Keratinocyte (primary cell): ENCODE measurements at regions not wholly inside any gene's neighbourhood (a gene's known extent, or its start where the extent isn't known, plus 50 kb on each side); places are given as distances from the start of the nearest gene placed in this dataset.
"Not testable (repeated sequence)": the region's sequence is repeated elsewhere in the genome, so short reads cannot be mapped to it uniquely, and the experiment has no call there.

ENCODE experiments used
- DNase-seq: peaks from one replicate; pipeline ENCODE4 v3.0.0-alpha.2; 2011; ENCODE audit warnings: low read depth, missing footprints, low spot score
- FAIRE-seq: peaks from 2 replicates; lab custom pipeline; 2011; peaks lifted over from hg19 to GRCh38; lab: Jason Lieb, UNC
- H2AFZ ChIP-seq: 2 replicates; pipeline ENCODE4 v1.6.0; 2012; ENCODE audit warnings: low read length, control low read depth, inconsistent platforms; ENCODE audit not compliant: control insufficient read depth
- H3K27ac ChIP-seq: 2 replicates; pipeline ENCODE4 v1.5.1; 2011; ENCODE audit warnings: low read length; ENCODE audit not compliant: control insufficient read depth, insufficient read depth
- H3K27me3 ChIP-seq: 3 replicates; pipeline ENCODE4 v1.6.0; 2011; ENCODE audit warnings: low read length; ENCODE audit not compliant: control insufficient read depth, insufficient read depth; ENCODE audit errors: extremely low read depth
- H3K36me3 ChIP-seq, 2 experiments: 2 replicates in 1 of 2; 3 replicates in 1 of 2; pipeline ENCODE4 v1.5.1; 2011; ENCODE audit warnings: low read length in 2 of 2, mild to moderate bottlenecking in 1 of 2; ENCODE audit not compliant: control insufficient read depth in 2 of 2, insufficient read depth in 2 of 2; ENCODE audit errors: extremely low read depth in 1 of 2
- H3K4me1 ChIP-seq: 3 replicates; pipeline ENCODE4 v1.5.1; 2011; ENCODE audit warnings: low read length; ENCODE audit not compliant: control insufficient read depth, insufficient read depth; ENCODE audit errors: extremely low read depth
- H3K4me2 ChIP-seq: 3 replicates; pipeline ENCODE4 v1.6.0; 2011; ENCODE audit warnings: low read depth, low read length; ENCODE audit not compliant: control insufficient read depth, insufficient read depth; ENCODE audit errors: extremely low read depth
- H3K4me3 ChIP-seq, 3 experiments: fragments of 200-600 bp in 1 of 3; sonication (generic) in 1 of 3; 2 replicates in 2 of 3; 3 replicates in 1 of 3; pipeline ENCODE4 v1.5.1; 2011 to 2016; ENCODE audit warnings: low read length in 3 of 3, mild to moderate bottlenecking in 3 of 3, control low read depth in 2 of 3, inconsistent platforms in 1 of 3, low read depth in 1 of 3, mixed read lengths in 1 of 3, mixed run types in 1 of 3, moderate library complexity in 1 of 3; ENCODE audit not compliant: control insufficient read depth in 2 of 3, insufficient read depth in 2 of 3; ENCODE audit errors: extremely low read depth in 1 of 3
- H3K79me2 ChIP-seq: 2 replicates; pipeline ENCODE4 v1.6.0; 2012; ENCODE audit warnings: low read length; ENCODE audit not compliant: control insufficient read depth, insufficient read depth
- H3K9ac ChIP-seq: 3 replicates; pipeline ENCODE4 v1.6.0; 2011; ENCODE audit warnings: low read length; ENCODE audit not compliant: control insufficient read depth, insufficient read depth; ENCODE audit errors: extremely low read depth
- H3K9me1 ChIP-seq: 3 replicates; pipeline ENCODE4 v1.6.0; 2011; ENCODE audit warnings: low read length; ENCODE audit not compliant: control insufficient read depth, insufficient read depth; ENCODE audit errors: extremely low read depth
- H3K9me3 ChIP-seq: 2 replicates; pipeline ENCODE4 v1.5.1; 2012; ENCODE audit warnings: low read depth, low read length; ENCODE audit not compliant: control insufficient read depth
- H4K20me1 ChIP-seq: 3 replicates; pipeline ENCODE4 v1.6.0; 2011; ENCODE audit warnings: low read length; ENCODE audit not compliant: control insufficient read depth, insufficient read depth; ENCODE audit errors: extremely low read depth
- CTCF ChIP-seq, 3 experiments: IDR thresholded peaks in 1 of 3; conservative IDR thresholded peaks in 1 of 3; optimal IDR thresholded peaks in 1 of 3; 2 replicates in 2 of 3; 3 replicates in 1 of 3; pipeline versions ENCODE3 to v1.5.1; 2011; ENCODE audit warnings: low read length in 3 of 3, mild to moderate bottlenecking in 3 of 3, moderate library complexity in 2 of 3, control low read depth in 1 of 3, inconsistent platforms in 1 of 3; ENCODE audit not compliant: insufficient read depth in 2 of 3; ENCODE audit errors: extremely low read depth in 1 of 3
- EZH2 ChIP-seq: IDR thresholded peaks from one replicate; pipeline ENCODE4 v1.6.1; 2012; ENCODE audit warnings: inconsistent platforms, mild to moderate bottlenecking, low read length, moderate library complexity
- dilution Hi-C: fragments of 300-500 bp; cut with MboI; formaldehyde crosslinking; loops from one replicate; pipeline ENCODE4 v1.7.0; 2020; ENCODE audit warnings: low sequenced_read_pairs; ENCODE audit not compliant: extremely low pct_ligation_motif_present

- no peak for TF ChIP-seq EZH2
- no peak for TF ChIP-seq CTCF (optimal IDR thresholded peaks at IDR 0.05 in 1 of 3, IDR thresholded peaks at IDR 0.05 in 1 of 3, conservative IDR thresholded peaks at IDR 0.05 in 1 of 3; ENCODE audit: extremely low read depth in 1 of 3, insufficient read depth in 2 of 3, low read length in 3 of 3)
- H3K27me3 ChIP-seq = no peaks in the 10 kb centered on the region
- H3K27ac ChIP-seq = no peak overlapping the region
- no peaks in the 10 kb centered on the region for H3K9me1 ChIP-seq
- no peaks in the 10 kb centered on the region for H3K36me3 ChIP-seq
- H3K4me3 ChIP-seq = no peak overlapping the region
- no peaks in the 10 kb centered on the region for H3K4me1 ChIP-seq
- no peak overlapping the region for H2AFZ ChIP-seq
- no peak overlapping the region for H3K4me2 ChIP-seq
- FAIRE-seq (no peak), DNase-seq (no peak)
- H3K9me3 ChIP-seq = peaks cover 7% of the 10 kb centered on the region
- no peaks in the 10 kb centered on the region for H4K20me1 ChIP-seq
- H3K9ac ChIP-seq = no peak overlapping the region
- no peaks in the 10 kb centered on the region for H3K79me2 ChIP-seq
- dilution Hi-C loops = no loop called here
Observed at GRCh38 chr15:20652914-20653313, 111.3 kb upstream of the GOLGA6L6 start.

DNA sequence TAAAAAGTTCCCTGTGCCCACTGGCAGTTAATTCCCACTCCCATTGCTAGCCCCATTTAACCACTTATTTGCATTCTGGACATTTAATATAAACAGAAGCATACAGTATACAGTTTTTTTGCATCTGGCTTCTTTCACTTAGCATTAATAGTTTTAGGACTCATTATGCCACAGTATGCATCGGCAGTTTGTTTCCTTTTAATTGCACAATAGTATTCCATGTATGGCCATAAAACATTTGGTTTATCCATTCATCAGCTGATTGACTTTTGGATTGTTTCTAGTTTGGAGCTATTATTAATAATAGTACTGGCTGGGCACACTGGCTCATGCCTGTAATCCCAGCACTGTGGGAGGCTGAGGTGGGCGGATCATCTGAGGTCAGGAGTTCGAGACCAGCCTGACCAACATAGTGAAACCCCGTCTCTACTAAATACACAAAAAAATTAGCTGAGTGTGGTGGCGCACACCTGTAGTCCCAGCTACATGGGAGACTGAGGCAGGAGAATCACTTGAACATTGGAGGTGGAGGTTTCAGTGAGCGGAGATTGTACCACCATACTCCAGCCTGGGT, 106.9 kb upstream of the GOLGA6L6 start:
- H3K4me1 ChIP-seq, H3K27me3 ChIP-seq, H3K4me3 ChIP-seq, H4K20me1 ChIP-seq, H3K79me2 ChIP-seq, H3K27ac ChIP-seq, H3K4me2 ChIP-seq, DNase-seq, FAIRE-seq, H2AFZ ChIP-seq, H3K36me3 ChIP-seq, H3K9me1 ChIP-seq, dilution Hi-C loops, H3K9ac ChIP-seq: not testable (repeated sequence)
- peaks cover 11% of the 10 kb centered on the region for H3K9me3 ChIP-seq

DNA sequence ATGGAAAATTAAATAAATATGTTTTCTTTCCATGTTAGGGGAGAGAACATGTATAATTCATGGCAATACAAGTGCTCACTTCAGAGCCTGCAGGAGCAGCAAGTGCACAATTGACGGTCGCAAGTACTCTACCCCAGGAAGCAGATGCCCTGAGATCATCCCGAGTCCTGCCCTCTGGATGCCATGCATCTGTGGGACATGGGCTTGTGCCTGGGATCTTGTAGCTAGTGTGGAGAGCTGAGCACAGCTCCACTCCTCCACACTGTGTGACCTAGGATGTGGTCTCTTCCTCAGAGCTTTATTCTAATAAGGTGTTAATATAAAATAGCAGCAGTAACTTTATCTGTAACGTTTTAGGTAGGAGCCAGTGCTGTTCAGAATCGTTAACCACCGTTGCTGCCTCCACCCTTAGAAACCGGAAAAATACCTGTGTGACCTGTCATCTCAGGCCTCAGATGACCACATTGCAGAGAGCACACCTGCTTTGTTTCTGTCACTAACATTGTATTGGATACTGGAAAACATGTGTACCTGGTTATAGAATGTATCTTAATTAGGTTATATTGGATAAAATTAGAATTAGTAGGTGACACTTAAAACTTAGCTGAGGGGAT, 105.0 kb upstream of the GOLGA6L6 start:
- no peaks in the 10 kb centered on the region for H3K27me3 ChIP-seq
- no peaks in the 10 kb centered on the region for H3K79me2 ChIP-seq
- no peak overlapping the region for H3K4me2 ChIP-seq
- peaks cover 13% of the 10 kb centered on the region for H3K9me3 ChIP-seq
- no peak overlapping the region for H3K27ac ChIP-seq
- FAIRE-seq (no peak), DNase-seq (no peak)
- TF ChIP-seq EZH2 = no peak
- no peak overlapping the region for H3K9ac ChIP-seq
- no peaks in the 10 kb centered on the region for H3K36me3 ChIP-seq
- no peaks in the 10 kb centered on the region for H3K9me1 ChIP-seq
- dilution Hi-C loops = no loop called here
- no peaks in the 10 kb centered on the region for H4K20me1 ChIP-seq
- H2AFZ ChIP-seq = no peak overlapping the region
- H3K4me1 ChIP-seq = no peaks in the 10 kb centered on the region
- H3K4me3 ChIP-seq = no peak overlapping the region
